Chondrocyte (in vitro differentiated cells): ENCODE measurements at regions not wholly inside any gene's neighbourhood (a gene's known extent, or its start where the extent isn't known, plus 50 kb on each side); places are given as distances from the start of the nearest gene placed in this dataset.
A peak's percentile ranks its signal among the peaks of the same experiment; 100 is the strongest.

Source experiments
- DNase-seq: peaks from one replicate; pipeline ENCODE4 v3.0.0; 2021; ENCODE audit warnings: mixed read lengths, low spot score
- H3K27ac Mint-ChIP-seq: one replicate; pipeline ENCODE4 v1.8.0; 2021; ENCODE audit warnings: mild to moderate bottlenecking, moderate library complexity, mixed read lengths; ENCODE audit not compliant: unreplicated experiment
- H3K27me3 Mint-ChIP-seq: 2 replicates; pipeline ENCODE4 v1.8.0; 2021; ENCODE audit warnings: low read depth, mixed read lengths
- H3K36me3 Mint-ChIP-seq: 2 replicates; pipeline ENCODE4 v1.8.0; 2021; ENCODE audit warnings: low read depth, mixed read lengths
- H3K4me1 Mint-ChIP-seq: 2 replicates; pipeline ENCODE4 v1.8.0; 2021; ENCODE audit warnings: low read depth, mild to moderate bottlenecking, mixed read lengths
- H3K4me3 Mint-ChIP-seq: one replicate; pipeline ENCODE4 v1.8.0; 2021; ENCODE audit warnings: mild to moderate bottlenecking, moderate library complexity, mixed read lengths; ENCODE audit not compliant: unreplicated experiment
- H3K9me3 Mint-ChIP-seq: 2 replicates; pipeline ENCODE4 v1.8.0; 2021; ENCODE audit warnings: low read depth, mixed read lengths
- CTCF ChIP-seq: fragments of 200-600 bp; sonication (generic); IDR thresholded peaks from 2 replicates; pipeline ENCODE4 v1.5.0; 2021; ENCODE audit warnings: antibody characterized with exemption, mild to moderate bottlenecking, moderate library complexity

GRCh38 chrX:65602221-65602560 is 65.3 kb upstream of the MSN start:
- Mint-ChIP-seq H3K4me1 (peaks cover 38% of the 10 kb centered on the region), H3K27me3 (no peaks in the 10 kb centered on the region), H3K4me3 (no peak overlapping the region), H3K27ac (peak overlapping the region; percentile 70), H3K36me3 (no peaks in the 10 kb centered on the region), H3K9me3 (peaks cover 23% of the 10 kb centered on the region)
- TF ChIP-seq CTCF: no peak
- no peak for DNase-seq

GRCh38 chrX:65601530-65602220 is 65.8 kb upstream of the MSN start:
- peak; percentile 36 for TF ChIP-seq CTCF
- DNase-seq: no peak
- H3K27ac Mint-ChIP-seq: peak overlapping the region; percentile 95

GRCh38 chrX:65601126-65601525 is 66.3 kb upstream of the MSN start:
- H3K4me1 Mint-ChIP-seq: peaks cover 48% of the 10 kb centered on the region
- peak overlapping the region; percentile 95 for H3K27ac Mint-ChIP-seq

More at GRCh38 chrX:65601530-65602220, 65.8 kb upstream of the MSN start:
- Mint-ChIP-seq H3K36me3 (no peaks in the 10 kb centered on the region), H3K27me3 (no peaks in the 10 kb centered on the region), H3K4me1 (peaks cover 43% of the 10 kb centered on the region), H3K9me3 (peaks cover 19% of the 10 kb centered on the region), H3K4me3 (no peak overlapping the region)

GRCh38 chrX:65600106-65600505 is 65.5 kb upstream of the LAS1L start:
- Mint-ChIP-seq H3K27me3 (no peaks in the 10 kb centered on the region), H3K36me3 (no peaks in the 10 kb centered on the region), H3K9me3 (peaks cover 13% of the 10 kb centered on the region), H3K27ac (no peak overlapping the region), H3K4me1 (peaks cover 54% of the 10 kb centered on the region), H3K4me3 (no peak overlapping the region)
- DNase-seq: no peak
- no peak for TF ChIP-seq CTCF

More at GRCh38 chrX:65601126-65601525, 66.3 kb upstream of the MSN start:
- no peak for DNase-seq
- H3K27me3 Mint-ChIP-seq: no peaks in the 10 kb centered on the region
- peaks cover 19% of the 10 kb centered on the region for H3K9me3 Mint-ChIP-seq
- no peak overlapping the region for H3K4me3 Mint-ChIP-seq
- H3K36me3 Mint-ChIP-seq: no peaks in the 10 kb centered on the region
- no peak for TF ChIP-seq CTCF

- Mint-ChIP-seq H3K4me1 (peaks cover 55% of the 10 kb centered on the region), H3K27ac (peak overlapping the region; percentile 82), H3K27me3 (no peaks in the 10 kb centered on the region), H3K36me3 (no peaks in the 10 kb centered on the region), H3K9me3 (peaks cover 8% of the 10 kb centered on the region), H3K4me3 (no peak overlapping the region)
- no peak for DNase-seq
- no peak for TF ChIP-seq CTCF
These were observed 64.1 kb upstream of the LAS1L start for GRCh38 chrX:65598559-65599147.
